A204.1 (cell line): ENCODE measurements at regions not wholly inside any gene's neighbourhood (a gene's known extent, or its start where the extent isn't known, plus 50 kb on each side); places are given as distances from the start of the nearest gene placed in this dataset.

Experiments
- FAIRE-seq: peaks from 2 replicates; lab custom pipeline; 2012; peaks lifted over from hg19 to GRCh38; lab: Jason Lieb, UNC

DNA sequence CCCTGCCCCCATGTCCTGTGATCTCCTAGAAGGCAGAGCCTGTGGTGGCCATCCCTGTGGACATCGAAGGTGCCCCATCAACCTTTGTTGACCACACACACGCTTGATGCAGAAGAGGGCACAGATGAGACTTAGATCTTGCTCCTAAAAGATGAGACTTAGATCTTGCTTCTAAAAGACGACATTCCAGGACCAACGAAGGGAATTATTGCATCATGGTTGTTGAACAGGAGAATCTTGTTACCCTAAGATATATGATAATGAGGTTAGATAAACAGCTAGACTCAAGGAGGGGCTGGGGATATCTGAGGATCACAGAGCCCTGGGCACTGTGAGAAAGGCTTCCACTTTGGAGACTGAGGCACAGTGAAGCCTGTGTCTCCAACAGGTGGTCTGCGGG is 91.1 kb upstream of the WSCD2 start:
- FAIRE-seq: no peak

DNA sequence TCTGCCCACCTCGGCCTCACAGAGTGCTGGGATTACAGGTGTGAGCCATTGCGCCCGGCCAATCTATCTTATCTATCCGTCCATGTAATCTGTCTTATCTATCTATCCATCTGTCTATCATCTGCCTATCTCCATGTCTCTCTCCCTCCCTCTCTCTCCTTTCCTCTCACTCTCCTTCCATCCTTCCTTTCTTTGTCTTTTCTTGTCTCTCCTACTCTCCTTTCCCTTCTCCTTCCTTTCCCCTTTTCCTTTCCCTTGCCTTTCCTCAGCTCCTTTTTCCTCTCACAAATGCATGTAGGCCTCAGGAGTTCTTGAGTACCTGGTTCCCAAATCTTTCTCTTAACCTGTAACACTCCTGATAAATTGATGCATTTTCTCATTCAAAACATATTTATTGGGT is 89.3 kb upstream of the WSCD2 start:
- FAIRE-seq: no peak

DNA sequence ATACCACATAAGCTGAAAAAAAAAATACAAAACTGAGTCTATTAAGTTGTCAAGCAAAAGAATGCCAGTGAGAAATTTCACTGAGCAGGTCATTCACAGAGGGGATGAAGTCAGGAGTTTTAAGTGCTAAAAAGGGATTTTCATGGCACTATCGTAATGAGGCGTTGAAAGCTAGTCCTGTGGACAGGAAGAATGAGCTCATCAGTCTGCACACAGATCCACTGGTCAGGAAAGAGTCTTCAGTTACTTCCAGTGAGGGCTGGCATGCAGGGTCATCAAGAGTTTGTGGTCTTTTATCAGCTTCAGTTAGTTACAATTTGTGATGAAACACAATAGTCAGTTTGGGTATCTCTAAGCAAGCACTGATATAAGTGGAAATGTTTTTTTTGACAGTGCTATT is 88.1 kb upstream of the WSCD2 start:
- no peak for FAIRE-seq

DNA sequence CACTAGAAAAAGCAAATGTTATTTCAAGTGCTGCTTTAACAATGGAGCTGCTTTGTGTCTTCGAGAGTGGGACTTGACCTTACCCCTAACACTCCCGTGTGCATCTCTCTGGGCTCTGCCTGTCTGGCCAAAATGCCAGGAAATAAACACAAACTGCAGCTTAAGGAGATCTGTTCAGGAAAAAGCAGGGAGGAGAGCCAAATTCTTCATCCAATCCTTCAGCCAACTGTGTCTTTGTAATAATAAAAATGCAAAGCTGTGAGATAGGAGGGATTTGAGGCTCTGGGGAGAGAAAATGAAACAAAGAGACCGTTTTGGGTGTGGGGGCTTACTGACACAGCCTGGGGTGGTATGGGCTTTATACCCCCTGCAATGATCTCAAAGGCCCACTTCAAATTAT is 85.8 kb upstream of the WSCD2 start:
- FAIRE-seq: no peak

DNA sequence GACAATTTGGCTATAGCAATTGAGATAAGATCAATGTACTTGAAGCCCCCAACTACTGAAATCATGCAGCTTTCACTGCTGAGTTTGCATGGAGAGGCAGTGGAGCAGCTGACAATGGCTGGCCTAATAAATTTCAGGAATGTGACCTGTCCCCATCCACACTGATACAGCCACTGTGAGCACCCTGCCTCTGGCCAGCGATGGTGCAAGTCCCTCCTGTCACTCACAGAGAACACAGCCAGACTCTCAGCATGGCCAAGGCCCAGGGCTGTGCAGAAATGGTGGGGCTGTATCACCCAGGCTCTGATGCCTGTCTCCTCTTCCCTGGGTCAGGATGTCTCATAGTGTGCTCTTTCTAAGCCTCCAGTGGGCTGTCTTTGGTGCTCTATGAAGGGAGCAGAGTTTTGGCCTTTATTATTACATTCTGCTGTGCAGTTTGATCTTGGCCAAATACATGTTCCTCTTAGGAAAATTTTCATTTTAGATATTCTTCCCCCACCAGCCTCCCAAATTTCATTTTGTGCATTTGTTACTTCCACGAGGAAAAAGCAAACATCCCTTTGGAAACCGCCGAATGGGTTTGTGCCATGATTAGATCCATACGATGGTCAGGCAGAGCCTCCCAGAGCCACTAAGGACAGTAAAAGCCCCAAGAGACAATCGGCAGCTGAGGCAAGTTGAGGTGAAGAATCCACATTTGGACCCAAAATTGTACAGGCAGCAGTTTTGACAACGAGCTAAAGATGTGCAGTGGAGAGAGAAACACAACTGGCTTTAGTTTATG is 85.1 kb upstream of the WSCD2 start:
- FAIRE-seq: no peak

DNA sequence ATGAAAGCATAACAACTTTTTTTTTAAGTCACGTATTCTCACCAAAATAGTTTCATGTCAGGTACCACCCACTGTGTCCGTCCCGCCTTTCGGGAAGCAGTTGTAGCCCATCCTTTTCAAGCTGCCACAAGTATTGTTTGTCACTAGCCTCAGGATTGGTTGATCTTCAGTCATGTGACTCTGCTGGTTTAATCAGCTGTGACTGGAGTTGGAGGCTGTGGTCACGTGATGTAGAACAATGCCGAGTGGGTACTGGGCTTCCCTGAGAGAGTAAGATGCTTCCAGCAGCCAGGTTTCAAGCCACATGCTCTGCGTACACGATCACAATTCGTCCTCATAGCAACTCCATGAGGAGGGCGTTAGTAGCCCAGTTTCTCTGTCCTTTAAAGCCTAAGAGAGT is 83.0 kb upstream of the WSCD2 start:
- no peak for FAIRE-seq

GRCh38 chr12:108046650-108047049 is 82.4 kb upstream of the WSCD2 start:
- no peak for FAIRE-seq

DNA sequence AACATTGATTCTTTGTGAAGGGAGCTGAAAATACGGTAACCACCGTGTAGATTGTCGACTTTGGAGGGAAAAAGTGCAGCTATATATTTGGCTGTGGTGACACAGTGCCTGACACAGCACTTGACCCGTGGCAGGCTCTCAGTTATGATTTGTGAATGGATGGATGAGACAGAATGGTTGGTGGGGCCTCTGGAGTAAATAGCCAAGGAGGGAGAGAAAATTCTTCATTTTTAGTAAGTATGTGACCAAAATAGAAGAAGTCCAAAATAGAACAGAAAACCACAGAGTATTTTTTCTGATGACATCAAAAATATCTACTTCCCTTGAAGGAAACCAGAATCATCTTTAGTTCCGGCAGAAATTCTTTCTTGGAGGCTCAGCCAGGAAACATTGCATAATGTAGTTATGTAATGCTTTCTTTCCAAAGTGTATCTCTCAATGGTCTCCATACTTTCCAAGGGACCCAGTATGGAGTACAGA is 82.0 kb upstream of the WSCD2 start:
- FAIRE-seq: no peak

DNA sequence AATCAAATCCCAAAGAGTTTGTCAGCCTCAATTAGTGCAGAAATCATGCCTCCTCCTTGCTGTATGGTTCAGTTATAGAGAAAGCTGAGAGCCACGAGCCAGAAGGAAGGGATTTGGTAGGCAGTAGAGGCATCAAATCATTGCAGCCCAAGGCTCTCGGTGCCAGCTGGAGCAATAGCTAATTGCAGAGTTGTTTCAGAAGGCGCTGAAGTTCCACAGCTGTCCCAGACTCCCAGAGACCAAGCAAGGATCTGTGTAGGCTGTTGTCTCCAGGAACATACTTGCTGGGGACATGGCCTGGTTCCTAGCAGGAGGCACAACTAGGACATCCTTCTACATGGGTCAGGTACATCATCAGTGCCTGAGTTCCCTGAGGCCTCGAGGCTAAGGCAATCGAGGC is 80.4 kb upstream of the WSCD2 start:
- no peak for FAIRE-seq

DNA sequence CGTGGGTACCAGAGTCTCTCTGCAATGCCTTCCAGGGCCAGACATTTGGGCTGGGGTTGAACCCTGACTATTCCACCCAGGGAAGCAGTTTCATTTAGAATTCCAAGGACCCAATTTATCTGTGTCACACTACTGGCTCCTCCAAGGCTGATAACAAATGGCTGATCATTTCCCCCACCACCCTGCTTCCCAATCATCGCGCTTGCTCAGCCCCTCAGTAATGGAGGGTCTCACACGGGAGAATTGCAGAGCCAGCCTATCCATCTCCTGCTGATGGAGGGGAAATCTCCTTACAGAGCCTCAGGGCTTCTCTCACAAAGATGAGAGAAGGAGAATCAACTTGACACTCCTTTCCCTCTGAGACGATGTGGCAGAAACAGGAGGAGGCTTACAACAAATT is 78.4 kb upstream of the WSCD2 start:
- FAIRE-seq: no peak

- no peak for FAIRE-seq
These were observed 76.8 kb upstream of the WSCD2 start for GRCh38 chr12:108052260-108052659.

- no peak for FAIRE-seq
These were observed 75.6 kb upstream of the WSCD2 start for GRCh38 chr12:108053512-108053911.

GRCh38 chr12:108054496-108054895 is 74.6 kb upstream of the WSCD2 start:
- no peak for FAIRE-seq

GRCh38 chr12:108055141-108055540 is 73.9 kb upstream of the WSCD2 start:
- no peak for FAIRE-seq

- no peak for FAIRE-seq
These were observed 69.0 kb upstream of the WSCD2 start for GRCh38 chr12:108060067-108060466.

DNA sequence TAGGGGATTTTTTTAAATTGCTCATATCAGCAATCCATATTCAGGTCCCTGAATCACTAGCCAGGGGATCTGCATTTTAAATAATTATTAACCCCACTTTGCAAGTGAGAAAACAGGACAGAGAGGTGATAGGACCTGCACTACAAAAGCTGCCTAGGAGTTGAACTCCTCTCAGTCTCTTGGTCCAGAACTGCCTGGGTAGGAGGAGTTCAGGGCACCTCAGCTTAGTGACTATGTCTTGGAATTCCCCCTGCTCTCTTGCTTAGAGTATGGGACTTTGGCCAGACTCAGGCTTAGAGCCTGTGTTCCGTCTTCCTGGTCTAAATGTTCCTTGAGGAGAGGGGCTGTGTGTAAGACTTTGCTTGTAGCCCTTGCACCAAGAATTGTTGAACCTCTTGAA is 68.2 kb upstream of the WSCD2 start:
- FAIRE-seq: no peak

- FAIRE-seq: no peak
These were observed 65.9 kb upstream of the WSCD2 start for GRCh38 chr12:108063192-108063591.

GRCh38 chr12:108065069-108065468 is 64.0 kb upstream of the WSCD2 start:
- FAIRE-seq: no peak

- FAIRE-seq: no peak
These were observed 62.2 kb upstream of the WSCD2 start for GRCh38 chr12:108066583-108067577.

DNA sequence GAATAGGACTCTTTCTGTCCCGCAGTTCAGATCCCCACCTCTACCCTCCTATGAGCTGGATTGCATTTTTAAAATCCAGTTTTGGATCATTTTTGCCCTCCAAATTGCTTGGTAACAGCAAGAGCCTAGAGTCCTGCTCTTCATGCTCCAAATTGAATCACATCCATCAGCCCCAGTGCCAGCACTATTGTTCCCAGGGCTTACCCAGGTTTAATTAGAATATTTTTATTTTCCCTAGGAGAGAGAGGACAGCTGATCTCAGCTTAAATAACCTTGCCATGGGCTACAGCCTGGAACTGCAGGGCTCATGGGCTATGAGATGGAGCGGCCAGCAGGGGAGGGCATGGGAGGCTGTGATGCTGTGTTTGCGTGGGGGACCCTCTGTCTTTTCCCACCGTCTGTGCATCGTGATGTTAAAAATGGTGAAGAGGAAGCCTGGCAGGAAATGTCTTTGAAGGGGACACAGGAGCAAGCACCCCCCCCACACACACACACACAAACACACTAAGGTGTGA is 59.4 kb upstream of the WSCD2 start:
- FAIRE-seq: no peak

DNA sequence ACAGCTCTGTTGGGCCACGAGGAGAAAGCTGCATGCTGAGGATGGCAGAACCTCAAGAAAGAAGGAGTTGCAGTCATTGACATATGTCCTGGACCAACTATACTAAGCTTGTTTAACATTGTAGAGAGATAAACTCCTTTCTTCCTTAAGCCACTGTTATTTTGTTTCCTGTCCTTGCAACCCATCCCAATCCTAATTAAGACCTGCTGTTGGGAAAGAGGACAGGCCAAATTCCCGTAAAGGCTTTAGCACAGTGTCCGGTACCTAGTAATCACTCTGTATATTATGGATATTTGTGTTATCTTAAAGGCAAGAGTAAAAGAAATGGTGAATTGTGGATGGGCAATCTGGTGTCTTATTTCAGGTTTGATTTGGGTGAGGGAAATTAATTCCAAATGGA is 53.5 kb upstream of the WSCD2 start:
- FAIRE-seq: no peak

DNA sequence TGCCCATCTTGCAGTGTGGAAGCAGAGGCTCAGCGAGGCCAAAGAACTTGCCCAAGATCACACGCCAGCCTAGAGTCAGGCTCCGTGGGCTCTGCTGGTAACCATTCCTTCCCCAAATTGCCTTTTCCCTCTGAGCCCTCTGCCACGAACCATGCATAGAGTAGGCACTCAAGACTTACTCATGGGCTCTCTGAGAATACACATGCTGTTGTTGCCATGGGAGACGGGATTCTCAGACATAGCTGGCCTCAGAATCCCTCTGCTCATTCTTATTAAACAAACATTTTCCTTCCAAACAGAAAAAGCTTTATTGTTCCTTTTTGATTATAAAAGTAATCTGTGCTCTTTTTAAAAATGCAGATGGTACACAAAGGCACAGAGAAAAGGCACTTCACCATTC is 52.5 kb upstream of the WSCD2 start:
- no peak for FAIRE-seq

- no peak for FAIRE-seq
These were observed 50.7 kb upstream of the WSCD2 start for GRCh38 chr12:108078428-108078827.
